ENCODE measurements at regions not wholly inside any gene's neighbourhood (a gene's known extent, or its start where the extent isn't known, plus 50 kb on each side); places are given as distances from the start of the nearest gene placed in this dataset.
A peak's percentile ranks its signal among the peaks of the same experiment; 100 is the strongest.

GRCh38 chr1:25033030-25033827, 103.2 kb upstream of the RUNX3 start:
- H3K4me3 ChIP-seq (ENCODE audit: low read depth, low read length) = peak overlapping the region; percentile 10
- DNase-seq (ENCODE audit: low read depth) = no peak
- no peak for TF ChIP-seq POLR2A (IDR thresholded peaks at IDR 0.05; ENCODE audit: extremely low read depth, insufficient read length)
- no peak for TF ChIP-seq CTCF (IDR thresholded peaks at IDR 0.05; ENCODE audit: low read depth, low read length)
- TF ChIP-seq MAX (IDR thresholded peaks at IDR 0.05; ENCODE audit: low read depth, low read length) = no peak
- TF ChIP-seq MYC (IDR thresholded peaks at IDR 0.05; ENCODE audit: low read depth, low read length) = no peak

- no peak overlapping the region for H3K4me3 ChIP-seq (ENCODE audit: low read depth, low read length)
- no peak for TF ChIP-seq POLR2A (IDR thresholded peaks at IDR 0.05; ENCODE audit: extremely low read depth, insufficient read length)
- TF ChIP-seq MAX (IDR thresholded peaks at IDR 0.05; ENCODE audit: low read depth, low read length) = no peak
- no peak for TF ChIP-seq CTCF (IDR thresholded peaks at IDR 0.05; ENCODE audit: low read depth, low read length)
- no peak for DNase-seq (ENCODE audit: low read depth)
These were observed 102.0 kb upstream of the RUNX3 start for GRCh38 chr1:25031966-25032667.

- no peak for DNase-seq (ENCODE audit: low read depth)
- no peak overlapping the region for H3K4me3 ChIP-seq (ENCODE audit: low read depth, low read length)
- no peak for TF ChIP-seq CTCF (IDR thresholded peaks at IDR 0.05; ENCODE audit: low read depth, low read length)
- TF ChIP-seq MYC (IDR thresholded peaks at IDR 0.05; ENCODE audit: low read depth, low read length) = no peak
- no peak for TF ChIP-seq POLR2A (IDR thresholded peaks at IDR 0.05; ENCODE audit: extremely low read depth, insufficient read length)
- TF ChIP-seq MAX (IDR thresholded peaks at IDR 0.05; ENCODE audit: low read depth, low read length) = no peak
These were observed 101.5 kb upstream of the RUNX3 start for GRCh38 chr1:25031601-25031965.

- no peak for TF ChIP-seq CTCF (IDR thresholded peaks at IDR 0.05; ENCODE audit: low read depth, low read length)
- DNase-seq (ENCODE audit: low read depth) = peak; percentile 84
- no peak overlapping the region for H3K4me3 ChIP-seq (ENCODE audit: low read depth, low read length)
These were observed 100.9 kb upstream of the RUNX3 start for GRCh38 chr1:25030674-25031589.

- TF ChIP-seq POLR2A (IDR thresholded peaks at IDR 0.05; ENCODE audit: extremely low read depth, insufficient read length) (no peak), CTCF (IDR thresholded peaks at IDR 0.05; ENCODE audit: low read depth, low read length) (no peak), MYC (IDR thresholded peaks at IDR 0.05; ENCODE audit: low read depth, low read length) (no peak), MAX (IDR thresholded peaks at IDR 0.05; ENCODE audit: low read depth, low read length) (no peak)
- no peak for DNase-seq (ENCODE audit: low read depth)
- H3K4me3 ChIP-seq (ENCODE audit: low read depth, low read length) = no peak overlapping the region
These were observed 99.9 kb upstream of the RUNX3 start for GRCh38 chr1:25030012-25030411.

All from NB4 (cell line).